Hepatocyte (in vitro differentiated cells): ENCODE measurements at regions not wholly inside any gene's neighbourhood (a gene's known extent, or its start where the extent isn't known, plus 50 kb on each side); places are given as distances from the start of the nearest gene placed in this dataset.

Experiments used
- DNase-seq: peaks from one replicate; pipeline ENCODE4 v3.0.0-alpha.2; 2016; ENCODE audit warnings: low spot score
- H2AFZ ChIP-seq: fragments of 200-600 bp; sonication (generic); 2 replicates; pipeline ENCODE4 v1.6.0; 2016; ENCODE audit warnings: antibody characterized with exemption, mild to moderate bottlenecking
- H3K27ac ChIP-seq: fragments of 200-600 bp; sonication (generic); 2 replicates; pipeline ENCODE4 v1.5.1; 2016; ENCODE audit warnings: mild to moderate bottlenecking
- H3K27me3 ChIP-seq: fragments of 200-600 bp; sonication (generic); 2 replicates; pipeline ENCODE4 v1.6.1; 2016
- H3K36me3 ChIP-seq: fragments of 200-600 bp; sonication (generic); replicated peaks from 2 replicates; pipeline ENCODE4 v1.5.1; 2016; ENCODE audit warnings: low read depth; ENCODE audit not compliant: insufficient read depth
- H3K4me1 ChIP-seq: fragments of 200-600 bp; sonication (generic); 2 replicates; pipeline ENCODE4 v1.5.1; 2016; ENCODE audit warnings: mild to moderate bottlenecking, moderate library complexity; ENCODE audit not compliant: insufficient read depth
- H3K4me2 ChIP-seq: fragments of 200-600 bp; sonication (generic); 2 replicates; pipeline ENCODE4 v1.6.0; 2016
- H3K4me3 ChIP-seq: fragments of 200-600 bp; sonication (generic); 2 replicates; pipeline ENCODE4 v1.5.1; 2016; ENCODE audit warnings: mild to moderate bottlenecking
- H3K79me2 ChIP-seq: fragments of 200-600 bp; sonication (generic); 2 replicates; pipeline ENCODE4 v1.6.0; 2017; ENCODE audit warnings: mild to moderate bottlenecking
- H3K9me2 ChIP-seq: fragments of 200-600 bp; sonication (generic); replicated peaks from 2 replicates; pipeline ENCODE4 v1.6.0; 2017; ENCODE audit warnings: mild to moderate bottlenecking; ENCODE audit not compliant: insufficient read depth
- H3K9me3 ChIP-seq: fragments of 200-600 bp; sonication (generic); 2 replicates; pipeline ENCODE4 v1.5.1; 2016; ENCODE audit warnings: low read depth, mild to moderate bottlenecking
- H4K20me1 ChIP-seq: fragments of 200-600 bp; sonication (generic); 2 replicates; pipeline ENCODE4 v1.6.0; 2016; ENCODE audit warnings: mild to moderate bottlenecking; ENCODE audit not compliant: insufficient read depth, poor library complexity, severe bottlenecking
- CTCF ChIP-seq: fragments of 200-600 bp; sonication (generic); IDR thresholded peaks from 2 replicates; pipeline ENCODE4 v1.5.1; 2016; ENCODE audit warnings: antibody characterized with exemption, mild to moderate bottlenecking; ENCODE audit not compliant: poor library complexity
- EZH2 ChIP-seq: fragments of 200-600 bp; sonication (generic); IDR thresholded peaks from 2 replicates; pipeline ENCODE4 v1.6.1; 2016; ENCODE audit warnings: antibody characterized with exemption, mild to moderate bottlenecking, borderline replicate concordance
- EZH2phosphoT487 ChIP-seq: fragments of 200-600 bp; sonication (generic); IDR thresholded peaks from one replicate; pipeline ENCODE4 v1.6.1; 2018; ENCODE audit warnings: antibody characterized with exemption, mild to moderate bottlenecking, low read depth, moderate library complexity; ENCODE audit not compliant: unreplicated experiment, severe bottlenecking
- WGBS: methylation state at CpG from one replicate; pipeline ENCODE4 v1.1.6; 2016; ENCODE audit warnings: low lambda C conversion rate; ENCODE audit errors: missing lambda C conversion rate; 5-methylcytosine and 5-hydroxymethylcytosine counted together

GRCh38 chr2:239903803-239904202 lies 121.3 kb downstream of the NDUFA10 start:
- no peak for TF ChIP-seq CTCF
- TF ChIP-seq EZH2phosphoT487, result no peak
- TF ChIP-seq EZH2, result no peak
- WGBS, result 87% methylated on average over 6 of the region's 6 CpGs
- Histone ChIP-seq H3K36me3 (no peaks in the 10 kb centered on the region), H3K79me2 (no peaks in the 10 kb centered on the region), H3K27me3 (no peaks in the 10 kb centered on the region), H3K4me3 (no peak overlapping the region), H3K9me2 (no peaks in the 10 kb centered on the region), H3K9me3 (no peaks in the 10 kb centered on the region), H2AFZ (no peak overlapping the region), H3K4me2 (no peak overlapping the region), H3K4me1 (no peaks in the 10 kb centered on the region), H3K27ac (no peak overlapping the region), H4K20me1 (no peaks in the 10 kb centered on the region)
- no peak for DNase-seq

GRCh38 chr2:239903210-239903609 lies 121.9 kb downstream of the NDUFA10 start:
- Histone ChIP-seq H3K9me3 (no peaks in the 10 kb centered on the region), H3K4me3 (no peak overlapping the region), H3K4me2 (no peak overlapping the region), H2AFZ (no peak overlapping the region), H3K27ac (no peak overlapping the region), H3K4me1 (no peaks in the 10 kb centered on the region), H3K9me2 (no peaks in the 10 kb centered on the region), H4K20me1 (no peaks in the 10 kb centered on the region), H3K79me2 (no peaks in the 10 kb centered on the region), H3K36me3 (no peaks in the 10 kb centered on the region), H3K27me3 (no peaks in the 10 kb centered on the region)
- WGBS, result 71% methylated on average over 8 of the region's 8 CpGs
- no peak for TF ChIP-seq EZH2phosphoT487
- no peak for TF ChIP-seq CTCF
- DNase-seq, result no peak

GRCh38 chr2:239902749-239903201 lies 122.4 kb downstream of the NDUFA10 start:
- H3K4me3 ChIP-seq, result no peak overlapping the region
- 53% methylated on average over 11 of the region's 11 CpGs for WGBS
- no peaks in the 10 kb centered on the region for H3K9me2 ChIP-seq
- no peak for DNase-seq
- H3K4me2 ChIP-seq, result no peak overlapping the region
- no peaks in the 10 kb centered on the region for H3K36me3 ChIP-seq
- H3K79me2 ChIP-seq, result no peaks in the 10 kb centered on the region
- no peaks in the 10 kb centered on the region for H3K27me3 ChIP-seq
- H3K4me1 ChIP-seq, result no peaks in the 10 kb centered on the region
- H4K20me1 ChIP-seq, result no peaks in the 10 kb centered on the region
- H3K9me3 ChIP-seq, result no peaks in the 10 kb centered on the region
- no peak overlapping the region for H3K27ac ChIP-seq
- no peak for TF ChIP-seq CTCF
- no peak for TF ChIP-seq EZH2phosphoT487
- no peak for TF ChIP-seq EZH2
- no peak overlapping the region for H2AFZ ChIP-seq

GRCh38 chr2:239898292-239898925 lies 126.7 kb downstream of the NDUFA10 start:
- H3K9me3 ChIP-seq, result no peaks in the 10 kb centered on the region
- peaks cover 4% of the 10 kb centered on the region for H3K27me3 ChIP-seq
- no peaks in the 10 kb centered on the region for H4K20me1 ChIP-seq
- H3K4me3 ChIP-seq, result no peak overlapping the region
- H3K36me3 ChIP-seq, result no peaks in the 10 kb centered on the region
- H3K4me2 ChIP-seq, result no peak overlapping the region
- no peaks in the 10 kb centered on the region for H3K4me1 ChIP-seq
- no peaks in the 10 kb centered on the region for H3K79me2 ChIP-seq
- TF ChIP-seq CTCF (no peak), EZH2 (no peak), EZH2phosphoT487 (no peak)
- H3K27ac ChIP-seq, result no peak overlapping the region
- H2AFZ ChIP-seq, result no peak overlapping the region
- no peak for DNase-seq
- 87% methylated on average over 13 of the region's 13 CpGs for WGBS
- no peaks in the 10 kb centered on the region for H3K9me2 ChIP-seq
